ENCODE measurements at regions not wholly inside any gene's neighbourhood (a gene's known extent, or its start where the extent isn't known, plus 50 kb on each side); places are given as distances from the start of the nearest gene placed in this dataset.
"Not testable (repeated sequence)": the region's sequence is repeated elsewhere in the genome, so short reads cannot be mapped to it uniquely, and the experiment has no call there.

- no peak for DNase-seq
- H3K27ac Mint-ChIP-seq: no peak overlapping the region
These were observed 175.3 kb upstream of the FGF13 start for GRCh38 chrX:138886769-138887168.

GRCh38 chrX:138885886-138886285 lies 174.4 kb upstream of the FGF13 start:
- DNase-seq (no peak), ATAC-seq (ENCODE audit: low read depth in 2 of 2) (no peak)
- H3K4me3 Mint-ChIP-seq: no peak overlapping the region
- H3K27me3 Mint-ChIP-seq: no peaks in the 10 kb centered on the region
- no peak overlapping the region for H3K27ac Mint-ChIP-seq
- peaks cover 0 to 8% (median 4%) of the 10 kb centered on the region in 7 donors for H3K9me3 Mint-ChIP-seq
- H3K36me3 Mint-ChIP-seq: no peaks in the 10 kb centered on the region
- no peaks in the 10 kb centered on the region for H3K4me1 Mint-ChIP-seq

More at GRCh38 chrX:138886769-138887168, 175.3 kb upstream of the FGF13 start:
- no peak overlapping the region for H3K4me3 Mint-ChIP-seq
- peaks cover 0 to 8% (median 0%) of the 10 kb centered on the region in 7 donors for H3K9me3 Mint-ChIP-seq
- H3K4me1 Mint-ChIP-seq: no peaks in the 10 kb centered on the region
- no peak for ATAC-seq (ENCODE audit: low read depth in 2 of 2)
- no peaks in the 10 kb centered on the region for H3K36me3 Mint-ChIP-seq
- no peaks in the 10 kb centered on the region for H3K27me3 Mint-ChIP-seq

GRCh38 chrX:138880293-138880692 lies 168.8 kb upstream of the FGF13 start:
- H3K4me3 Mint-ChIP-seq; H3K36me3 Mint-ChIP-seq; H3K4me1 Mint-ChIP-seq; ATAC-seq (ENCODE audit: low read depth in 2 of 2); H3K27me3 Mint-ChIP-seq; DNase-seq; H3K27ac Mint-ChIP-seq: not testable (repeated sequence)
- H3K9me3 Mint-ChIP-seq: peaks cover 5 to 16% (median 10%) of the 10 kb centered on the region in 7 donors

GRCh38 chrX:138877746-138878145 lies 166.2 kb upstream of the FGF13 start:
- DNase-seq: no peak
- Mint-ChIP-seq H3K27me3 (no peaks in the 10 kb centered on the region), H3K4me3 (no peak overlapping the region), H3K9me3 (peaks cover 6 to 16% (median 10%) of the 10 kb centered on the region in 7 donors), H3K36me3 (no peaks in the 10 kb centered on the region), H3K27ac (no peak overlapping the region), H3K4me1 (no peaks in the 10 kb centered on the region)
- ATAC-seq (ENCODE audit: low read depth in 2 of 2): no peak

GRCh38 chrX:138875472-138875871 lies 164.0 kb upstream of the FGF13 start:
- no peak for ATAC-seq (ENCODE audit: low read depth in 2 of 2)
- H3K27ac Mint-ChIP-seq: no peak overlapping the region
- H3K4me3 Mint-ChIP-seq: no peak overlapping the region
- H3K27me3 Mint-ChIP-seq: no peaks in the 10 kb centered on the region
- H3K4me1 Mint-ChIP-seq: no peaks in the 10 kb centered on the region
- H3K36me3 Mint-ChIP-seq: no peaks in the 10 kb centered on the region
- H3K9me3 Mint-ChIP-seq: peaks cover 6 to 14% (median 9%) of the 10 kb centered on the region in 7 donors
- DNase-seq: no peak

GRCh38 chrX:138874271-138874935 lies 162.9 kb upstream of the FGF13 start:
- Mint-ChIP-seq H3K4me3 (no peak overlapping the region), H3K27me3 (no peaks in the 10 kb centered on the region), H3K27ac (no peak overlapping the region), H3K36me3 (no peaks in the 10 kb centered on the region), H3K4me1 (no peaks in the 10 kb centered on the region), H3K9me3 (peaks cover 6 to 14% (median 9%) of the 10 kb centered on the region in 7 donors)
- ATAC-seq (ENCODE audit: low read depth in 2 of 2) (no peak), DNase-seq (no peak)

- H3K27ac Mint-ChIP-seq; H3K4me1 Mint-ChIP-seq; H3K4me3 Mint-ChIP-seq; ATAC-seq (ENCODE audit: low read depth in 2 of 2); DNase-seq; H3K36me3 Mint-ChIP-seq; H3K27me3 Mint-ChIP-seq: not testable (repeated sequence)
- H3K9me3 Mint-ChIP-seq: peaks cover 1 to 14% (median 5%) of the 10 kb centered on the region in 7 donors
These were observed 162.1 kb upstream of the FGF13 start for GRCh38 chrX:138873640-138874039.

- no peak for DNase-seq
- no peaks in the 10 kb centered on the region for H3K36me3 Mint-ChIP-seq
- no peaks in the 10 kb centered on the region for H3K4me1 Mint-ChIP-seq
- ATAC-seq (ENCODE audit: low read depth in 2 of 2): no peak
- no peak overlapping the region for H3K4me3 Mint-ChIP-seq
- no peak overlapping the region for H3K27ac Mint-ChIP-seq
- H3K27me3 Mint-ChIP-seq: no peaks in the 10 kb centered on the region
- H3K9me3 Mint-ChIP-seq: peaks cover 0 to 14% (median 6%) of the 10 kb centered on the region in 7 donors
These were observed 161.0 kb upstream of the FGF13 start for GRCh38 chrX:138872537-138872936.

- Mint-ChIP-seq H3K27ac (no peak overlapping the region), H3K4me1 (no peaks in the 10 kb centered on the region), H3K9me3 (peaks cover 0 to 14% (median 6%) of the 10 kb centered on the region in 7 donors), H3K4me3 (no peak overlapping the region), H3K27me3 (no peaks in the 10 kb centered on the region), H3K36me3 (no peaks in the 10 kb centered on the region)
- DNase-seq (no peak), ATAC-seq (ENCODE audit: low read depth in 2 of 2) (no peak)
These were observed 160.2 kb upstream of the FGF13 start for GRCh38 chrX:138871739-138872138.

- no peaks in the 10 kb centered on the region for H3K36me3 Mint-ChIP-seq
- H3K4me1 Mint-ChIP-seq: no peaks in the 10 kb centered on the region
- no peak overlapping the region for H3K4me3 Mint-ChIP-seq
- H3K27ac Mint-ChIP-seq: no peak overlapping the region
- ATAC-seq (ENCODE audit: low read depth in 2 of 2) (no peak), DNase-seq (no peak)
- H3K27me3 Mint-ChIP-seq: no peaks in the 10 kb centered on the region
- peaks cover 0 to 6% (median 2%) of the 10 kb centered on the region in 7 donors for H3K9me3 Mint-ChIP-seq
These were observed 155.1 kb upstream of the FGF13 start for GRCh38 chrX:138866643-138867042.

GRCh38 chrX:138865093-138865649 lies 153.7 kb upstream of the FGF13 start:
- H3K4me3 Mint-ChIP-seq: no peak overlapping the region
- H3K27ac Mint-ChIP-seq: peak overlapping the region in 1 of 6 donors; percentile 67
- H3K36me3 Mint-ChIP-seq: no peaks in the 10 kb centered on the region
- no peaks in the 10 kb centered on the region for H3K27me3 Mint-ChIP-seq
- DNase-seq (no peak), ATAC-seq (ENCODE audit: low read depth in 2 of 2) (no peak)
- H3K9me3 Mint-ChIP-seq: peaks cover 0 to 5% (median 2%) of the 10 kb centered on the region in 7 donors
- no peaks in the 10 kb centered on the region for H3K4me1 Mint-ChIP-seq

GRCh38 chrX:138859421-138859820 lies 147.9 kb upstream of the FGF13 start:
- no peaks in the 10 kb centered on the region for H3K4me1 Mint-ChIP-seq
- H3K9me3 Mint-ChIP-seq: peaks cover 0 to 2% (median 0%) of the 10 kb centered on the region in 7 donors
- DNase-seq (no peak), ATAC-seq (ENCODE audit: low read depth in 2 of 2) (no peak)
- no peak overlapping the region for H3K4me3 Mint-ChIP-seq
- H3K27ac Mint-ChIP-seq: no peak overlapping the region
- H3K36me3 Mint-ChIP-seq: no peaks in the 10 kb centered on the region
- H3K27me3 Mint-ChIP-seq: no peaks in the 10 kb centered on the region

- no peak for DNase-seq
- ATAC-seq (ENCODE audit: low read depth in 2 of 2): no peak
These were observed 147.4 kb upstream of the FGF13 start for GRCh38 chrX:138858951-138859350.

GRCh38 chrX:138858438-138858837 lies 146.9 kb upstream of the FGF13 start:
- Mint-ChIP-seq H3K36me3 (no peaks in the 10 kb centered on the region), H3K4me1 (no peaks in the 10 kb centered on the region), H3K27me3 (no peaks in the 10 kb centered on the region), H3K27ac (no peak overlapping the region), H3K9me3 (peaks cover 0 to 2% (median 0%) of the 10 kb centered on the region in 7 donors), H3K4me3 (no peak overlapping the region)
- ATAC-seq (ENCODE audit: low read depth in 2 of 2): no peak
- DNase-seq: no peak

More at GRCh38 chrX:138858951-138859350, 147.4 kb upstream of the FGF13 start:
- H3K9me3 Mint-ChIP-seq: peaks cover 0 to 2% (median 0%) of the 10 kb centered on the region in 7 donors
- H3K36me3 Mint-ChIP-seq: no peaks in the 10 kb centered on the region
- H3K4me3 Mint-ChIP-seq: no peak overlapping the region
- H3K27me3 Mint-ChIP-seq: no peaks in the 10 kb centered on the region
- no peak overlapping the region for H3K27ac Mint-ChIP-seq
- H3K4me1 Mint-ChIP-seq: no peaks in the 10 kb centered on the region

Data from naive B cell (primary cell).